GM12874 (cell line): ENCODE measurements at regions not wholly inside any gene's neighbourhood (a gene's known extent, or its start where the extent isn't known, plus 50 kb on each side); places are given as distances from the start of the nearest gene placed in this dataset.

Source experiments
- TF ChIP-seq, protein P1 (sequence below): IDR thresholded peaks from 2 replicates; pipeline ENCODE4 v1.5.1; 2011; ENCODE audit warnings: low read depth, mild to moderate bottlenecking, control low read depth, low read length, moderate library complexity; ENCODE audit not compliant: insufficient read depth

DNA sequence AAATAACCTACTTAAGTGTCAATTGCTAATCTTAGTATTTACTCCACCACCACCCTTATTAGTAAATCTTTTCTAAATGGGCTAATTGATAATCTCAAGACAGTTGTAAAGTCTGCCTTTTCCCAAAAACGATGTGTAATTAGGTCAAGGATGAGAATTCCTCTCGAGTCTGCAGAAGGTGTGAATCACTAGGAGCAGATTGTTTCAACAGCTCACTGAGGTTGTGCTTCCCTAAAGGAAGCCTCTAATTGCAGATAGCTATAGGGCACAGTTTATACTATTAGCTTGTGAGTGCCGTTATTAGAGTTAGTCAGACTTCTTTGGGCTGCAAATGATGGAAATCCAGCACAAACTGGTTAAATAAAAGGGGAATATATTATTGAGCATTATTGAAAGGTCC lies 84.9 kb downstream of the C11orf91 start:
- TF ChIP-seq, protein P1, sequence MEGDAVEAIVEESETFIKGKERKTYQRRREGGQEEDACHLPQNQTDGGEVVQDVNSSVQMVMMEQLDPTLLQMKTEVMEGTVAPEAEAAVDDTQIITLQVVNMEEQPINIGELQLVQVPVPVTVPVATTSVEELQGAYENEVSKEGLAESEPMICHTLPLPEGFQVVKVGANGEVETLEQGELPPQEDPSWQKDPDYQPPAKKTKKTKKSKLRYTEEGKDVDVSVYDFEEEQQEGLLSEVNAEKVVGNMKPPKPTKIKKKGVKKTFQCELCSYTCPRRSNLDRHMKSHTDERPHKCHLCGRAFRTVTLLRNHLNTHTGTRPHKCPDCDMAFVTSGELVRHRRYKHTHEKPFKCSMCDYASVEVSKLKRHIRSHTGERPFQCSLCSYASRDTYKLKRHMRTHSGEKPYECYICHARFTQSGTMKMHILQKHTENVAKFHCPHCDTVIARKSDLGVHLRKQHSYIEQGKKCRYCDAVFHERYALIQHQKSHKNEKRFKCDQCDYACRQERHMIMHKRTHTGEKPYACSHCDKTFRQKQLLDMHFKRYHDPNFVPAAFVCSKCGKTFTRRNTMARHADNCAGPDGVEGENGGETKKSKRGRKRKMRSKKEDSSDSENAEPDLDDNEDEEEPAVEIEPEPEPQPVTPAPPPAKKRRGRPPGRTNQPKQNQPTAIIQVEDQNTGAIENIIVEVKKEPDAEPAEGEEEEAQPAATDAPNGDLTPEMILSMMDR: no peak

DNA sequence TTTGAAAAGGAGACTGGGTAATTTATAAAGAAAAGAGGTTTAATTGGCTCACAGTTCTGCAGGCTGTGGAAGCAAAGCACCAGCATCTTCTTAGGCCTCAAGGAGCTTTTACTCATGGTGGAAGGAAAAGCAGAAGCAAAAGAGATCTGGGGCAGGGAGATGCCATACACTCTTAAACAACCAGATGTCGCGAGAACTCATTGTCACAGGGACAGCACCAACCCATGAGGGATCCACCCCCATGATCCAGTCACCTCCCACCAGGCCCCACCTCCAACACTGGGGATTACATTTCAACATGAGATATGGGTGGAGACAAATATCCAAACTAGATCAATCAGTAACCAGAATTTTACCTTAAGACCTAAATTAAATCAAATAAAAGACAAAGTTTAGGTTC lies 87.2 kb downstream of the C11orf91 start:
- TF ChIP-seq, protein P1: no peak

DNA sequence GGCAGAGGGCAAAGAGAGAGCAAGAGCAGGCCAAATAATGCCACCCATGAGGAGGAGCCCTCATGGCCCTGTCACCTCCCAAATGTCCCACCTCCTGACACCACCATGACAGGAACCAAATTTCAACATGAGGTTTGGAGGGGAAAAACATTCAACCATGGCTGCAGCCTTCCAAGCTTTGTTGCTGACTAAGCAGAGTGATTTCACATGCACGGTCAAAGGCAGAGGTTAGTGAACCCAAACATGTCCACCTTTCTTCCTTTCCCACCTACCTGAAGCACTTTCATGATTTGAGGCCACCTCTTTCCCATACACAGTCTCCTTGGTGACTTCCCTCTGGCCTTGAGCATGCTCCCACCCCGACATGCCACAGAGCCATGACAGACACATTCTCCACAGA lies 89.7 kb downstream of the C11orf91 start:
- TF ChIP-seq, protein P1: no peak

GRCh38 chr11:33608386-33608785 lies 92.2 kb downstream of the C11orf91 start:
- TF ChIP-seq, protein P1: no peak

DNA sequence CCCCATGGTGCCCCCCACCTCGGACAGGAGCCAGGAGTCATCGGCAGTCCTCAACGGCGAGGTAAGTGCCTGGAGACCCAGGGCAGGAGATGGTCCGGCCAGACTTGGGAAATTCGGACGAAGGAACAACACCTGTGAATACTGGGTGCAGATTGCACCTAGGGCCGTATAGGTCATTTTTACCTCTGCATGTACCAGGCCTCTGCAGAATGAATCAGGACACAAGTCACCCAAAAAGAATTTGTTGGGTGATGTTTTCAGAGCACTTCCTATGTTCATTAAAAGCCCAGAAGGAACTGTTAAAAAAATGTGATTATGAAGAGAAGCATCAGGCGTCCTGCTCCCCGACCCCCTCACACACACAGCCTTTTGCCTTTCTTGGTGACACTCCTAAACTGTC lies 93.9 kb downstream of the C11orf91 start:
- TF ChIP-seq, protein P1: no peak

GRCh38 chr11:33605703-33606102 lies 94.9 kb downstream of the C11orf91 start:
- TF ChIP-seq, protein P1: no peak

DNA sequence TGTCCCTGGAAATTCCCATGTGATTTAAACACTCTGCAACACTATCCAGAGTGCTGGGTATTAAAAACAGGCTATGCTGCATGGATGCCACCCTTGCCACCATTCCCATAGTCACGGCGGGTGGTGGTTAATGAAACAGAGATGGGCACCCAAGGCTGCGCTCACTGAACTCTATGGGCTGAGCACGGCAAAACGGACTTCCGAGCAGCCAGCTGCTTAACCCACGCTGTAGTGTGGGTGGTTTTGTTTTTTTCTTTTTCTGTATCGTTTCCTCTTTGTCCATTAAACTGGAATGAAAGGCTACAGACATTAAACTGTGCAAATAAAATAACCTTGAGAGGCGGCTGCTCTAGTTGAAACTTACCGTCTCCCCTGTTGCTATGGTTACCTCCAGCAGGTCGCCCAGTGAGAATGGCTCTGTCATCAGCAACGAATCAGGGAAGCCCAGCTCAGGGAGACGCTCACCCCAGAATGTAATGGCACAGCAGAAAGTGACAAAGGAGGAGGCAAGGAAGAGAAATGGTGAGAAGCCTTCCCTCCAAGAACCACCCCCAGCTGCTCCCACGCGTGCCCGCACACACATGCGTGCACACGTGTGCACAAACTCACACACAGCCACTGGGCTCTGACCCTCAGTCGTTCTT lies 102.1 kb downstream of the C11orf91 start:
- TF ChIP-seq, protein P1: no peak
